ENCODE measurements at regions not wholly inside any gene's neighbourhood (a gene's known extent, or its start where the extent isn't known, plus 50 kb on each side); places are given as distances from the start of the nearest gene placed in this dataset.

GRCh38 chr15:47856071-47856470, 138.8 kb downstream of the SEMA6D start:
- TF ChIP-seq, protein P1, sequence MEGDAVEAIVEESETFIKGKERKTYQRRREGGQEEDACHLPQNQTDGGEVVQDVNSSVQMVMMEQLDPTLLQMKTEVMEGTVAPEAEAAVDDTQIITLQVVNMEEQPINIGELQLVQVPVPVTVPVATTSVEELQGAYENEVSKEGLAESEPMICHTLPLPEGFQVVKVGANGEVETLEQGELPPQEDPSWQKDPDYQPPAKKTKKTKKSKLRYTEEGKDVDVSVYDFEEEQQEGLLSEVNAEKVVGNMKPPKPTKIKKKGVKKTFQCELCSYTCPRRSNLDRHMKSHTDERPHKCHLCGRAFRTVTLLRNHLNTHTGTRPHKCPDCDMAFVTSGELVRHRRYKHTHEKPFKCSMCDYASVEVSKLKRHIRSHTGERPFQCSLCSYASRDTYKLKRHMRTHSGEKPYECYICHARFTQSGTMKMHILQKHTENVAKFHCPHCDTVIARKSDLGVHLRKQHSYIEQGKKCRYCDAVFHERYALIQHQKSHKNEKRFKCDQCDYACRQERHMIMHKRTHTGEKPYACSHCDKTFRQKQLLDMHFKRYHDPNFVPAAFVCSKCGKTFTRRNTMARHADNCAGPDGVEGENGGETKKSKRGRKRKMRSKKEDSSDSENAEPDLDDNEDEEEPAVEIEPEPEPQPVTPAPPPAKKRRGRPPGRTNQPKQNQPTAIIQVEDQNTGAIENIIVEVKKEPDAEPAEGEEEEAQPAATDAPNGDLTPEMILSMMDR (conservative IDR thresholded peaks at IDR 0.05; ENCODE audit: low read length): no peak
- TF ChIP-seq EZH2phosphoT487 (IDR thresholded peaks at IDR 0.05; ENCODE audit: borderline replicate concordance, low read depth, low read length): no peak

Measured in OCI-LY7 (cell line).